GM18951 (cell line): ENCODE measurements at regions not wholly inside any gene's neighbourhood (a gene's known extent, or its start where the extent isn't known, plus 50 kb on each side); places are given as distances from the start of the nearest gene placed in this dataset.

ENCODE experiments used
- POLR2A ChIP-seq: IDR thresholded peaks from 4 replicates; pipeline ENCODE4 v1.6.1; 2011; ENCODE audit warnings: mild to moderate bottlenecking; ENCODE audit not compliant: insufficient read length, insufficient read depth; ENCODE audit errors: extremely low read depth
- in situ Hi-C: fragments of 300-500 bp; cut with MboI; formaldehyde crosslinking; loops from one replicate; pipeline ENCODE4 v1.12.0; 2022; ENCODE audit warnings: low sequenced_read_pairs, mixed read lengths, inconsistent platforms; ENCODE audit not compliant: unreplicated experiment

GRCh38 chr4:81375745-81376144 lies 96.0 kb downstream of the RASGEF1B start:
- no peak for TF ChIP-seq POLR2A
- in situ Hi-C loops = no loop called here

- TF ChIP-seq POLR2A = no peak
- in situ Hi-C loops = no loop called here
These were observed 101.8 kb downstream of the RASGEF1B start for GRCh38 chr4:81369886-81370285.

- TF ChIP-seq POLR2A = no peak
- in situ Hi-C loops = no loop called here
These were observed 104.9 kb downstream of the RASGEF1B start for GRCh38 chr4:81366779-81367178.

- no peak for TF ChIP-seq POLR2A
These were observed 111.0 kb downstream of the RASGEF1B start for GRCh38 chr4:81360737-81361136.

GRCh38 chr4:81359207-81359606 lies 112.5 kb downstream of the RASGEF1B start:
- in situ Hi-C loops = no loop called here
- TF ChIP-seq POLR2A = no peak

More at GRCh38 chr4:81360737-81361136, 111.0 kb downstream of the RASGEF1B start:
- in situ Hi-C loops = no loop called here

GRCh38 chr4:81358154-81358553 lies 113.6 kb downstream of the RASGEF1B start:
- in situ Hi-C loops = no loop called here
- no peak for TF ChIP-seq POLR2A

GRCh38 chr4:81356621-81357020 lies 115.1 kb downstream of the RASGEF1B start:
- TF ChIP-seq POLR2A = no peak
- in situ Hi-C loops = no loop called here

GRCh38 chr4:81355136-81355535 lies 116.6 kb downstream of the RASGEF1B start:
- no peak for TF ChIP-seq POLR2A
- in situ Hi-C loops = no loop called here

GRCh38 chr4:81353861-81354260 lies 117.8 kb downstream of the RASGEF1B start:
- in situ Hi-C loops = no loop called here
- no peak for TF ChIP-seq POLR2A

GRCh38 chr4:81352446-81352835 lies 119.3 kb downstream of the RASGEF1B start:
- in situ Hi-C loops = no loop called here
- TF ChIP-seq POLR2A = no peak

- in situ Hi-C loops = no loop called here
- TF ChIP-seq POLR2A = no peak
These were observed 119.9 kb downstream of the RASGEF1B start for GRCh38 chr4:81351654-81352445.

GRCh38 chr4:81350040-81350439 lies 121.7 kb downstream of the RASGEF1B start:
- in situ Hi-C loops = no loop called here
- TF ChIP-seq POLR2A = no peak

- TF ChIP-seq POLR2A = no peak
These were observed 123.0 kb downstream of the RASGEF1B start for GRCh38 chr4:81348778-81349094.

GRCh38 chr4:81348086-81348777 lies 123.5 kb downstream of the RASGEF1B start:
- TF ChIP-seq POLR2A = no peak
- in situ Hi-C loops = loop anchor here (25.0 kb wide), 2 partner anchors 261 to 986 kb away; no protein-coding TSS in a partner anchor

More at GRCh38 chr4:81348778-81349094, 123.0 kb downstream of the RASGEF1B start:
- in situ Hi-C loops = loop anchor here (25.0 kb wide), 2 partner anchors 261 to 986 kb away; no protein-coding TSS in a partner anchor
